UCSD-AML1 (cell line): ENCODE measurements at regions not wholly inside any gene's neighbourhood (a gene's known extent, or its start where the extent isn't known, plus 50 kb on each side); places are given as distances from the start of the nearest gene placed in this dataset.

ENCODE experiments used
- DNase-seq: peaks from one replicate; lab custom pipeline; 2025; ENCODE audit not compliant: unreplicated experiment; lab: John Stamatoyannopoulos, UW

DNA sequence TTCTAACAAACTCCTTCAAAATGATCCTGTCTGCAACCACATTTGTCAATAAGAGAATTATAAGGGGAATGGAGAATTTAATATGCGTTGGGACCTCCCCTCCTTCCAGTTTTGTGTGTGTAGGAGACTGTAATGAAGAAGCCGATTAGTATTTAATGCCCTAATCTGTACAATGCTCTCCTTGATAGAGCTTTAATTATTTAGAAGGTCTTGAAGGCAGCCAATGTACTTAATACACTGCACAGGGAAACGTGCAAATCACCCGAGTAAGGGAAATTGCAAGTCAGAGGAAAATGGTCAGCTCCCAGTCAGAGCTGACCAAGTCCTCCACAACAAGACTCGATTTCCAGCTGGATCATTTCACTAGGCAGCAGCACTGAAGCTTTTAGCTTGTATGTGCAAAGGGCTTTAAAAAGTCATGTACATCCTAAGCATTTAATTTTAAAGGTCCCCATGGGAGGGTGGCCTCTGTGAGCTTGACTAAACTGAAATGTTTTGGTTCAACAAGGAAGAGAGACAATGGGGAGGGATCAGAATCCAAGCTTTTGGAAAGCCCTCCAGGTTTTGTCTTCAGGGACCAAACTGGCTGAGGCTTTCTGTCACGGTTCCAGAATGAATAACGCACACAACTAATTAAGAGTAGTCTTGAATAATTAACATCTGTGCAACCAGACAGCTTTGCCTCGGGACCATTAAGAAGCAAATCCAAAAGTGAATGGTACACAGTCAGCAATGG lies 159.8 kb upstream of the MITF start:
- DNase-seq: no peak

DNA sequence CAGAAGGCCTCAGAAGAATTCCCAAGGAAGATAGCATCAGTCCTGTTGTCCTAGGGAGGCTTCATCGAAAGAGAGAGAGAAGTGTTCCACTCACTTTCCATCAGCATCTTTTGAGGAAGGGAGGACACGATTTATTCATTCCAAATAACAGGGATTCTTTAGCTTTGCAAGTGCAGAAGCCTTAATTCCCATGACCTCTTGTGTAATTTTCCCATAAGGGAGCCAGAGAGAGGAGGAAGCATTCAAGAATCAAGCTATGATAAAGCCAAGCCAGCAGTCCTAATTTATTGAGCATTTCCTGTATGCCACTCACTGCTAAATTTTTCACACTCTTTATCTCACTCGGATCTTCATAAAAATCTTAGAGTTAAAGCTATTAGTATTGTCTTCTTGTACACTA lies 169.7 kb upstream of the MITF start:
- DNase-seq: no peak

DNA sequence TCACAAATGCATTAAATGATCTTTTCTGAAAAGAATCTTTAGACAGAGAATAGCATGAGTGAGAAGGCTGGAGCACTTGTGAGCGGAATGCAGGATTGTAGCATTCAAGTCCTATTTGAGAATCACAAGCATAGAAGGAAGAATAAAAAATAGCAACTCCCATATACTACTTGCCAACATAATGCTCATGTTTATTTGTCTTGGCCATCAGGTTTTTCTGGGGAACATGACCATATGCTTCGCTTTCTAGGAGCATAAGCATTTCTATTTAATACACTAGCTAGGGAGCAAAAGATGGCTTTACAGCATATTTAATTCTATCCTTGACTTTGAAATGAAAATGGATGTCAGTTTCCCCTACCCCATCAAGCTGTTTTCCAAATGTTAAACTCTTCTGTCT lies 170.3 kb upstream of the MITF start:
- DNase-seq: no peak

DNA sequence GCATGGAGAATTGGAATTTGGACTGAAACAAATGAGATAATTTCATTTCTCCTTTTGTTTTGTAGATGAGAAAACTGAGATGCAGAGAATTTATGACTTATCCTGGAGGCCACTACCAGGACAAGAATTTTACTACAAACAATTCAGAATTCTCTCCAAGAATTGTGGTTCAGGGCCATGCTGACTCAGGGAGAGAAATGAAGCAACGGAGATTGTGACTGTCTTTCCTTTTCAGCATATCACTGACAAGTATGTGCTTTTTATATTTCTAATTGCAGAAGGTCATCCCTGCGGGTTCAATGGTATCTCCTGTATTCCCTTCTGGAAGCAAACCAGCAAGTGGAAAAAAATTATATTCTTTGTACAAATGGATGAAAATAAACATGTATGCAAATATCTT lies 170.8 kb upstream of the MITF start:
- DNase-seq: no peak

DNA sequence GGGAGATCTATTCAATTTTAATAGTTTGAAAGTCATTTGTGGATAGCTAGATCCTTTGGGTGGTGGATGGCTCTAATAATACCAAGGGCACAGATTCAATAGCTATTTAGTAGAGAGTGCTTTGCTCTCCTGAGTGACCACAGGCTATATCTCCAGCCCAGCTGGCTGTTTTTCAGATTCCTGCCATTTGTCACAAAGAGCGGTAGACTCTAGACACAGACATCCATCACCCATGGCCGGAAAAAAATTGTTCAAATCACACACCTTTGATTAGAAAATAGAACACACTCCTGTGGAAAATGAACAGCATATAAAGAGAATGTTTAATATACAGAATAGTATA lies 171.6 kb upstream of the MITF start:
- no peak for DNase-seq

DNA sequence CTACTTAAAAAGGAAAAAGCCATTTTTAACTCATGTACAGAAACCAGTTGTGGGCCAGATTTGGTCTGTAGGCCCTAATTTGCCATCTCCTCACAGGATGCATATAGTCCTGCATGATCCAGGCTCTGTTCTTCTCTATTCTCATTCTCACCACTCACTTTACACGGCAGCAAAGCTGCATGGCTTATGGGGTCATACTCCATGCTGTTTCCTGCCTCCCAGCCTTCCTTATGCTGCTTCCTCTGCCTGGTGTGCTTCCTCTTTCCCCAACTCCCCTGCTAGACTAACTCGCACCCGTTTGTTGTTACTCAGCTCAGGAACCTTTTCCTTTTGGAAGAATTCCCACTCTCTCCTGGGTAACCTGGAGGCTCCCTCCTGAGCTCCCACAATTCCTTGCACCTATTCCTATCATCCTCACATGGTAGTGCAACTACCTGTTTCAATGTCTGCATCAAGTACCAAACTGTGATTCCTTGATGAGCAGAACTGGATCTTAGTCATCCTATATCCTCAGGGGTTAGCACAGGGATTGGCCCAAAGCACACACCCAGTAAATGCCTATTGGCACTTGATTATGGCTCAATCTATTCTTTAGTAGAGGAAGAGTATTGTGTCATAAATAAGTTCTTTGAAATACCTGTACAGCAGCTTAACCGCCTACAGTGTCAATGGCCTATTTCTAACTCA lies 172.1 kb upstream of the MITF start:
- DNase-seq: no peak

DNA sequence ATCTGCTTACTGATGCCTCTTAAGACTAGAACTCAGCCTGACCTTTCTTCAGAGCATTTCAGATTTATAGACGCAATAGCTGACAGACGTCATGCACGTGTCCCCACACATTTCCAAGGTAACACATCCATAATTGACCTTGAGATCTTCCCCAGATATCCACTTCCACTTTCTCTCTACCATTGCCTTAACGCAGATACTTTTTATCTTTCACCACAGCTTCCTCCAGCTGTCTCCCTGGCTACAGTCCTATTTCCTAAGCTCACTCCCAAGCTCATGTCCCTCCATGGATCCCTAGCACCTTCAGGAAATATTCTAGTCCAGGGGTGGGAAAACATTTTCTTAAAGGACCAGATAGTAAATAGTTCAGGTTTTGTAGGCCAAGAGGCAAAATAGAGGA lies 173.0 kb upstream of the MITF start:
- DNase-seq: no peak

DNA sequence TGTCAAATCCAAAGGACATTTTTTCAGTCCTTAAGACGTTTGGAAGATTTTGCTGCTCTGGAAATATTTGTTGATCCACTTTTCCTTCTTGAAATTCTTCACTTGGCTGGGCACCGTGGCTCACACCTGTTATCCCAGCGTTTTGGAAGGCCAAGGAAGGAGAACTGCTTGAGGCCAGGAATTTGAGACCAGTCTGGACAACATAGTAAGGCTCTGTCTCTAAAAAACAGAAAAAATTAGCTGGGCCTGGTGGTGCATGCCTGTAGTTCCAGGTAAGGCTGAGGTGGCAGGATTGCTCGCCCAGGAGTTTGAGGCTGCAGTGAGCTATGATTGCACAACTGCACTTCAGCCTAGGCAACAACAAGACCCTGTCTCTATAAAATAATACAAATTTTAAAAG lies 173.9 kb upstream of the MITF start:
- DNase-seq: no peak

DNA sequence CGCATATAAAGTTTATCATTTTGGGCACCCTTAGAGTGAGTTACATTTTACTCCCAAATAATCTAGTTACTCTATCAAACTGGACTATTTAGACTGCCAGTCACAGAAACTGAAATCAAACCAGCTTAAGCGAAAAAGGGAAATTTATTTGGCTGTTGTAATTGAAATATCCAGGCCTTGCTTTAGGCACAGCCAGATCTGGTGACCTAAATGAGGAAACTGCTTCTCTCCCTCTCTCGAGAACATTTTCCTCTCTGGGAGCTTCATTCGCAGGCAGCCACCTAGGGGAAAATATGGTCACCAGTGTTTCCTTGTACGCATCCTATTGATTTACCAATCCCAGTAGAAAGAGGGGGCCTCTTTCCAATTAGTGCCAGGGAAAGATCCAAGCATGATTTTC lies 175.3 kb upstream of the MITF start:
- no peak for DNase-seq

DNA sequence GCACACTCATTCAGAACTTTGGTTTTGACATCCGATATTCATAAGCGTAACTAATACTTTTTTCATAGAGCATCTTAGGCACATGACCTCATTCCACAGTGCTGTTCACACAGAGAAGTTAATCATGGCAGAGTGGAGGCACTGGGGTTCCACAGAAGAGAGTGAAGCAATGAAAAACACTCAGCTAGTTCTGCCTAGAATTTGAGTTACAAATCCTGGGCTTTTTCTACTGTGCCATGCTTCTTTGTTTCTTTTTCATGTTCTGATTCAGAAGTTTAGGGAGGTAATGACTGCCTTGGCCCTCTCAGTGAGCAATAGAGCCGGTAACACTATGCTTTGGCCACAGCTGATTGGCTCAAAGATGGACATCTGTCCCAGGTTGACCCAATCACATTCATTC lies 176.1 kb upstream of the MITF start:
- DNase-seq: no peak

DNA sequence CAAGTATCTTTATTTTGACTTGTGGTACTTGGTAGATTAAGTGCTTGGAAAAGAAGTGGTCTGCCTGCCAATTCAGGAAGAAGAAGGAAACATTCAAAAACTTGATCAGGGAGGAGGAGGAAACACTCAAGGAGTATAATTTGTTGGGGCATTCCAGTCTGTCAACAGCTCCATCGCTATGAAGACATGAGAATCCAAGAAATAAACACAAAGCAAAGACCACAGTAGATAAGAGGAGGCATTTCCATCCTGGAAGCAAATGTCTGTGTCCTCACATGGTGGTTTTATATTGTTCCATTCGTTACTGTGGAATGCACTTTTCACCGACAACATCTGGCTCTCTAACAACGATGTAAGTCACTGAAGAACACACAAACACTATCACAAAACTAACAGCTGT lies 176.1 kb upstream of the FRMD4B start:
- no peak for DNase-seq

DNA sequence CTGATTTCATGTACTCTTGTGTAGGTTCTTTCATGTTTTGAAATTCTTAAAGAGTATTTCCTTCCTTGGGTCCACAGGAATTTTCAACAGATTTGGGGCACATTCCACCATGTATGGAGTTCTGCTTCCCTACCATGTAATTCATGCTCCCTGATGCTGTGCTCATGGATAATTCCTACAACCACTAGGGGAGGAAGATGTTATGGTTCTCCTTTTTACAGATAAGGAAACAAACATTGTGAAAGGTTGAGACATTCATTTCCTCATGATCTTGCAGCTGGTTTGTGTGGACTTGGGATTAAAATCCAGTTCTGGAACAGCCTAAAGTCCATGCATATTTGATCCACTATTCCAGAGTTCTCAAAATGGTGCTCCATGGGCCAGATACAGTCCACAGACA lies 174.9 kb upstream of the FRMD4B start:
- no peak for DNase-seq

DNA sequence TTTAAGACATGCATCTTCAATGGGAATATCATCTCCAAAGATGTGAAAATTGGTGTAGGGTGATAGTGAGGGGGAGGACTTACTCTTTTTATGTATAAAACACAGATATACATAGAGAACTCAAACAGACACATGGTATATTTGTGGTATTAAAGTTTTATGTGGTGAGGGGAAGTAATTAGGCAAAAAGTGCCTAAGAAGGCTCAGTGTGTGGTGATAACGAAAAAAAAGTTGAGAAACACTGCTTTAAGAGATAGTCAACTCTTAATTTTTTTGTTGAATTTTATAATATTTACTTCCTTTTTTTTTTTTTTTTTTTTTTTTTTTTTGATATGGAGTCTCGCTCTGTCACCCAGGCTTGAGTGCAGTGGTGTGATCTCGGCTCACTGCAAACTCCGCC lies 174.2 kb upstream of the FRMD4B start:
- no peak for DNase-seq

DNA sequence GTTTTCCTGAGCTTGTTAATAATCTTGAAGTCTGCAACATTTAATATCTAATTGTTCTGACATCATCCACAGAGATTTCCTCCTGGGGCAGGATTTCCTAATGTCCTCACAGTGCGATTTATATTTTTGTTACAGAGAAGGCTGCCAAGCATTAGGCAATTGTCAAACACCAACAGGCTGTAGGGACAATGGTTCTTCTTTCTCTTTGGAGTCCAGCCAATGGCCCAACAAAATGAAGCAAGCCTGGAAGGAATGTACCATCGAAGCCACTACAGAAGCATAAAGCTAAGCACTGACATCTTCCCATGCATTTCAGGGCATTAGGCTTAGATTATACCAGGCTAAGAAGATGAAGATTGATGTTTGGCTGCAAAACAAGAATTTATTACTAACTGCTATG lies 173.0 kb upstream of the FRMD4B start:
- no peak for DNase-seq

DNA sequence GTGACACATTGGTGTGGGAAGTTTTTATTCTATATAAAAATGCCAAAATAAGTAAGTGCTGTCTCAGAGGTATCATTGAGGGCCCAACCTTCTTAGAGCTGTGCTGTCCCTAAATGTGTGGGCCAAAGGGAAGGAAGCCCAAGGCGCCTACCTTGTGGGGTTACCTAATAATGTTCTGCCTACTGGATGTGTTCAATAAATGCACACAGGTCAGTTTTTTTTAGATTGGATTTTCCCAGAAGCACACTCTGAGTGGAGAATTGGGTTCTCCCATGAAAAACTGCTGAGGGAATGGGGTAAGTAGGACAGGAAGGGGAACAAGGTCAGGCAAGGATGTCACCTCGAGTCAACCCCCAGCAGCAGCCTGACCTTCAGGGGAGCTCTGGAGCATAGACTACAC lies 168.7 kb upstream of the FRMD4B start:
- no peak for DNase-seq

DNA sequence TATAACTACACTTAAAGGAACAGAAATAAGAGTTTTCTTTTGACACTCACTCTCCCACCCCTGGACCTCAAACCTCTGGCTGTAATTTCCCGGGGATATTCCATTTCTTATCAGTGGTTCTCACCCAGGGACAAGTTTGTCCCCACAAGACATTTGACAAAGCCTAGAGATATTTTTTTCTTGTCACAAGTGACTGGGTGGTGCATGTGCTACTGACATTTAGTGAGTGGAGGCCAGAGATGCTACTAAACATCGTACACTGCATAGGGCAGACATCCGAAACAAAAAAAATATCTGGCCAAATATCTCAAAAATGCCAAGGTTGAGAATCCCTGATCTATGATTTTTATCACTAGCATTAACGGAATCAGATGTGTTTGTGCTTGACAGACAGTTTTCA lies 168.0 kb upstream of the FRMD4B start:
- DNase-seq: no peak

DNA sequence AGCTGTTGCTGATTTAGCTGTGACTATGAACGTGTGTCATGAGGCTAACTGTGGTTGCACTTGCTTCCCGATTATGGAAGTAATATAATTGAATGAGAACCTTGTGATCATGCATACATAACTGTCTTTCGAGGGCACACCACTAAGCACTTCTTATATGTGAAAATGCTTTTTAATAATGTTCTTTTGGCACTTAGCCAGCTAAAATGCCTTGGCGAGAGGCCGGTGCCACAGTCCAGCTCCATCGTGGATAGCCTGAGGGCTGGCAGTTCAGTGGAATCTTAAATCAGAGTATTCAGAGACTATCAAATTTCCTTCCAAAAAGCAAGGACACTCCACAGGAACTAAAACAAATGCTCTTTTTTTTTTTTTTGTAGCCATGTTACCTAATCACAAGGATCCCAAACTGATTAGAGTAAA lies 161.6 kb upstream of the FRMD4B start:
- no peak for DNase-seq

DNA sequence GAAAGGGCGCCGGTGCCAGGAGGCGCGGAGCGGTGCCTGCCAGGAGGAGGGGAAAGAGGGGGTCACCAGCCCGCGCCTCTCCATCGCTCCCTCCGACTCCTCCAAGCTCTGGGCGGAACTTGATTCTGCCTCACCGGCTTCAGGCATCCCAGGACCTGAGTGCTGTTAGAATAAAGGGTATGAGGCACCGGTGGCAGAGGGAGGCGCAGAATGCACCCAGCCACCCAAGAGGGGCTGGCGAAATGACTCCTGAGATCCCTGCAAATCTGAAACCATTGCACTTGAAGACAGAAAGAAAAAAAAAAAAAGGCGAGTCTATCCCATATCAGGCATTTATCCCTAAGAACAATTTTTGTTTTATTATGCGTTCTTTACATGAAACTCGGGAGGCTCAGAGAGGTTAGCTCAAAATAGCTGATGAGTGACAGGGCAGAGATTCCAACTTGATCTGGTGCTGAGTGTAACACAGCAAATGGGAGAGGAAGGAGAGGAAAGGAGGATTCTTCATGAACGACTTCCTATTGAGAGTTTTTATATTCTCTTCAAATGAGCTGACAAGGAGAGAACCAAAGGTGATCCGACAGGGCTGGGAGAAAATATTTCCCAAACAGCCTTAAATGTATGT lies 157.0 kb upstream of the FRMD4B start:
- no peak for DNase-seq

DNA sequence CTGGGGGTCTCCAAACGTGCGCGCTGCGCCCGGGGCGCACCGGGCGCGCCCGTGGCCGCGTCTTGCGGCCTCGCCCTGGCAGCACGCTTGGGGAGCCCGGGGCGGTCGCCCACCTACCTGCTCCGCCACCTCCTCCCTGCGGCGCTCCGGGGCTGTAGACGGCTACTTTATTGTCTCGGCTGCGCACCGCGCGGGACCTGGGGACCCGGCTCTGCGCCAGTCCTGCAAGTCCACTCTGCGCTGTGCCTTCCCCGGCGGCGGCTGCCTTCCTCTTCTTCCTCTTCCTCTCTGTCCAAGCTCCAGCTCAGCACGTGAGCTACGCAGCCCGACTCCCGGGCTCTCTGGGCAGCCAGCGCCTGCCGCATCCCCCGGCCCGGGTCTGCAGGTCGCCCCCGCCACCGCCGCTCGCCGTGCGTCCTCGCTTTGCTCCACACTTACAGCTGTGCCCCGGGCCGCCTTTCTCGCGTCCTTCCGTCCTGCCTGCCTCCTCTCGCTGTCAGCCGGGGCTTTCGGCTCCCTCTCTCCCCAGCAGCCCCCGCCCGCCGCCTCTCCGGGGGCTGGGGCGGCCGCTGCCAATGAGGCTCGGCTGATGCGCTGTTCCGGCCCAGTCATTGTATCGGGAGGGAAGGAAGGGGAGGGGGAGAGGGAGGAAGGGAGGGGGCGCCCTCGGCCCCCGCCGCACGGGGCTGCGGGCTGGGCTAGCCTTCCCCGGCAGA lies 156.4 kb upstream of the FRMD4B start:
- no peak for DNase-seq

DNA sequence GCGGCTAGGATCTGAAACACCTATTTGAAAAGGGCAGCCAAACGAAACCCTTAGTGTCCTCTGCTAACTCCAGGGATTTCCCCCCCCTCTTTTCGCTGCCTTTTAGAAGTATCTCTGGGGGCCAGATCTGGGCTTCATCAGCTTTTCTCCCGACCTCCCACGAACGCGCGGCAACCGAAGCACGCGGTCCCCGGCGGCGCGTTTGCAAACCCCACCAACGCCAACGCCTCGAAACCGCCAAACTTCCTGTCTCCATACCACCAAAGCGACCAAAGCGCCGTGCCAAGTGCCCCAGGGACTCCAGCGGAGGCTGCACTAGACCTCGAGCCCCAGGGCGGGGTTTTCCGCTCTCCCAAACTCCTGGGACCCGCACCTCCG lies 155.8 kb upstream of the FRMD4B start:
- no peak for DNase-seq

DNA sequence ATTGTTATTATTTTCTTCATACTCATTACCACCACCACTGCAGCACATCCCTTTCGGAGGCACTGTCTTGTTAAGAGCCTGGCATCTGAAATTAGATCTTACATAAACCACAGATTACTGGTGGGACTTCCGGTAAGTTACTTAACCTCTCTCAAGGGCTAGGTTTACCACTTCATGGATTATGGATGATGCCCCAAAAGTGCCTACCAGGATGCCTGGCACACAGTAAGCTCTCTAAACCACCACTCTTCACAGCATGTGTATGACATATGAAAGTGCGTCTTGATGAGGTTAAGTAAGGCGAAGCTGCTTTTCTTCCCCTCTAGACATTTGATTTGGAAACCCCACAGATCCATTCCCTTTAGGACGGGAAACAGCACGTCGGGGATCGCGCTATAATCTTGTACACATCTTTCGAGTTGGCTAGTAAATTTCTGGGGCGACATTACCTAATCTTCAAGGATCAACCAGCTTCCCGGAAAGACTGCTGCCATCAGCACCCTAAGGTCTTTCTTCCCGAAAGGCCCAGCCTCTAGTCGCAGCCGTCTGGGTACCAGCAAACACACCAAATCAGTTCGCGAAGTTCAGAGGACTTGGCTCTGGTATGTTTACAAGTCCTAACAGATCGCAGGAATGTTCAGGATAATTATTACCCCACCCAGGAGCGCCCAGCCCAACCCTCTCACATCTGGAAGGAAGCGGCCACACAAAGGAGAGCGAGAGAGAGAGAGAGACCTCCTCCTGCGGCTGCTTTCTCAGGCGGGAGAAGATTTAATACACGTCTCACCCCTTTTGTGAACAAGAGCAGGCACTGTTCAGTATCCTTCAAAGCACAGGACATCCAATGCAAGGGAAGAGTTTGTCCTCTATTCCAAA lies 155.1 kb upstream of the FRMD4B start:
- no peak for DNase-seq
